Progenitor cell of endocrine pancreas (in vitro differentiated cells): ENCODE measurements at regions not wholly inside any gene's neighbourhood (a gene's known extent, or its start where the extent isn't known, plus 50 kb on each side); places are given as distances from the start of the nearest gene placed in this dataset.

Source experiments
- DNase-seq: peaks from one replicate; pipeline ENCODE4 v3.0.0; 2021; ENCODE audit warnings: low spot score; ENCODE audit not compliant: unreplicated experiment
- H3K27ac Mint-ChIP-seq: 2 replicates; pipeline ENCODE4 v1.8.0; 2021; ENCODE audit warnings: mild to moderate bottlenecking, moderate library complexity, mixed read lengths
- H3K27me3 Mint-ChIP-seq: 2 replicates; pipeline ENCODE4 v1.8.0; 2021; ENCODE audit warnings: mixed read lengths
- H3K36me3 Mint-ChIP-seq: 2 replicates; pipeline ENCODE4 v1.8.0; 2022; ENCODE audit warnings: mixed read lengths; ENCODE audit not compliant: insufficient read depth
- H3K4me1 Mint-ChIP-seq: 2 replicates; pipeline ENCODE4 v1.8.0; 2021; ENCODE audit warnings: low read depth, mixed read lengths
- H3K4me3 Mint-ChIP-seq: 2 replicates; pipeline ENCODE4 v1.8.0; 2021; ENCODE audit warnings: low read depth, mild to moderate bottlenecking, moderate library complexity, mixed read lengths
- H3K9me3 Mint-ChIP-seq: 2 replicates; pipeline ENCODE4 v1.8.0; 2021; ENCODE audit warnings: low read depth, mixed read lengths
- TF ChIP-seq, protein P1 (sequence below): fragments of 200-600 bp; sonication (generic); IDR thresholded peaks from one replicate; pipeline ENCODE4 v1.5.0; 2021; ENCODE audit warnings: antibody characterized with exemption, mild to moderate bottlenecking; ENCODE audit not compliant: unreplicated experiment

DNA sequence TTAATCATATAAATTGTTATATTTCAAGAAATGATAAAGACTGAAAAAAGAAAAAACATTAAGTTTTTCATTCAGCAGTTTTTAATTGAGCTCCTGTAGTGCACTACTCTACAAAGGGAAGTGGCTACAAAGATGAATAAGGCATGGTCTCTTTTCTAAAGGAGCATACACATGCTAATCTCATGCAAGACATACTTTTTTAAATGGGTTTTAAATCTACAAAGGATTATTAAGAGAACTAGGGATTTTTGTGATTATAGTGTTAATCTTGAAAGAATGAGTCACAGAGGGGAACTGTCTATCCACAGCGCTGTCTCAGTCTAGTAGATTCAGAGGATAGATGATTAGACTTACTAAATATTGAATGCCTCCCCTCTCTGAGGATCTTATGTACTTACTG, 1722.2 kb downstream of the RPA4 start:
- no peak overlapping the region for H3K27ac Mint-ChIP-seq
- H3K4me1 Mint-ChIP-seq, result peaks cover 18% of the 10 kb centered on the region
- no peaks in the 10 kb centered on the region for H3K9me3 Mint-ChIP-seq
- H3K36me3 Mint-ChIP-seq, result peaks cover 2% of the 10 kb centered on the region
- TF ChIP-seq, protein P1, sequence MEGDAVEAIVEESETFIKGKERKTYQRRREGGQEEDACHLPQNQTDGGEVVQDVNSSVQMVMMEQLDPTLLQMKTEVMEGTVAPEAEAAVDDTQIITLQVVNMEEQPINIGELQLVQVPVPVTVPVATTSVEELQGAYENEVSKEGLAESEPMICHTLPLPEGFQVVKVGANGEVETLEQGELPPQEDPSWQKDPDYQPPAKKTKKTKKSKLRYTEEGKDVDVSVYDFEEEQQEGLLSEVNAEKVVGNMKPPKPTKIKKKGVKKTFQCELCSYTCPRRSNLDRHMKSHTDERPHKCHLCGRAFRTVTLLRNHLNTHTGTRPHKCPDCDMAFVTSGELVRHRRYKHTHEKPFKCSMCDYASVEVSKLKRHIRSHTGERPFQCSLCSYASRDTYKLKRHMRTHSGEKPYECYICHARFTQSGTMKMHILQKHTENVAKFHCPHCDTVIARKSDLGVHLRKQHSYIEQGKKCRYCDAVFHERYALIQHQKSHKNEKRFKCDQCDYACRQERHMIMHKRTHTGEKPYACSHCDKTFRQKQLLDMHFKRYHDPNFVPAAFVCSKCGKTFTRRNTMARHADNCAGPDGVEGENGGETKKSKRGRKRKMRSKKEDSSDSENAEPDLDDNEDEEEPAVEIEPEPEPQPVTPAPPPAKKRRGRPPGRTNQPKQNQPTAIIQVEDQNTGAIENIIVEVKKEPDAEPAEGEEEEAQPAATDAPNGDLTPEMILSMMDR, result no peak
- no peak overlapping the region for H3K4me3 Mint-ChIP-seq
- H3K27me3 Mint-ChIP-seq, result no peaks in the 10 kb centered on the region
- no peak for DNase-seq

DNA sequence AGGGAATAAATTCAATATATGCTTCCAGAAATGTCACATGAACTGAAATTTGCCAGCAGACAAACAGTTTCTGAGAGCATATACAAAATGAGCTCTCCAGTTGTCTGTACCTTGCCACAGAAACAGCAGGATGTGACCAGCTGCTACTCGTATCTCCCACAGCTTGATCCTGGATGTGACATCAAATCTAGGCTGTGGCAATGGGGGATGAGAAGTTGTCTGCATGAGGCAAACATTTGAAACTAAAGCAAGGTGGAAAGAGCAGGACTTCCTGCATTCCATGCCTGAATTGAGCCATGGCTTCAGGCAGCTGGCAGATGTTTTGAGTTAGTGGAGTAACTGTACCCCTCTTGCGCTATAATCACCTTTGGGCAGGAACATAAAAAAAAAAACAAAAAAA, 1724.0 kb downstream of the RPA4 start:
- TF ChIP-seq, protein P1, result no peak
- no peak for DNase-seq
- H3K4me3 Mint-ChIP-seq, result no peak overlapping the region
- H3K27ac Mint-ChIP-seq, result no peak overlapping the region
- H3K36me3 Mint-ChIP-seq, result no peaks in the 10 kb centered on the region
- H3K27me3 Mint-ChIP-seq, result no peaks in the 10 kb centered on the region
- H3K9me3 Mint-ChIP-seq, result no peaks in the 10 kb centered on the region
- peaks cover 21% of the 10 kb centered on the region for H3K4me1 Mint-ChIP-seq

DNA sequence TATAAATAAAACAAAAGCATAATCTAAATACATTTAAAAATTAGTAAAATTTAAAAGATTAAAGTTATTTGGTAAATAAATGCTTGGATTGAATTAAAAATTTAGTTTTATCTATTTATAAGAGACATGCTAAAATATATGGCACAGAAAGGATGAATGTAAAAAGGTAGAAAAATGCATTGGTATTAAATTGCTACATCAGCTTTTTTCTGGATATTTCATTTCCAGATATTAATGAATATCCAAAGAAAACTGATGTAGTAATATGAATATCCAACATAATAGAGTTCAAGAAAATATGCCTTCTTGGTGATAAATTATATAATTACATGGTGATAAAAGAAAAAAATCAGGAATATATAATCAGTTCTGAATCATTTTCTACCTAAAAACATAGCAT, 1743.9 kb downstream of the RPA4 start:
- Mint-ChIP-seq H3K36me3 (peaks cover 8% of the 10 kb centered on the region), H3K27ac (no peak overlapping the region), H3K27me3 (no peaks in the 10 kb centered on the region), H3K9me3 (peaks cover 4% of the 10 kb centered on the region), H3K4me3 (no peak overlapping the region), H3K4me1 (no peaks in the 10 kb centered on the region)
- no peak for DNase-seq
- TF ChIP-seq, protein P1, result no peak

DNA sequence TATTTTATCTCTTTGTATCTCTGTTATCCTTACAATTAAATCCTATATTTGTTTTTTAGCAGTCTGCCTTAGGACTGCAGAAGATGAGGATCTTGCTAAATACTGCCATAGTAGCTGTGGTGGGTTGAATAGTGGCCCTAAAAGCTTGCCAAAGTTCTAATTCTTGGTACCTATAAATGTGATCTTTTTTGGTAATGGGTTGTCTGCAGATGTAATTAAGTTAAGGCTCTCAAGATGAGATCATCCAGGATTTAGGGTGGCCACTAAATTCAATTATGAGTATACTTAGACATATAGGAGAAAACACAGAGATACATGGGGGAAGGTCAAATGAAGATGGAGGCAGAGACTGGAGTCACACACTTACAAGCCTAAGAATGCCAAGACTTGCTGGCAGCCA, 1753.7 kb downstream of the RPA4 start:
- no peaks in the 10 kb centered on the region for H3K27me3 Mint-ChIP-seq
- TF ChIP-seq, protein P1, result no peak
- H3K4me3 Mint-ChIP-seq, result no peak overlapping the region
- H3K9me3 Mint-ChIP-seq, result peaks cover 39% of the 10 kb centered on the region
- H3K4me1 Mint-ChIP-seq, result no peaks in the 10 kb centered on the region
- H3K36me3 Mint-ChIP-seq, result peaks cover 10% of the 10 kb centered on the region
- DNase-seq, result no peak
- H3K27ac Mint-ChIP-seq, result no peak overlapping the region

DNA sequence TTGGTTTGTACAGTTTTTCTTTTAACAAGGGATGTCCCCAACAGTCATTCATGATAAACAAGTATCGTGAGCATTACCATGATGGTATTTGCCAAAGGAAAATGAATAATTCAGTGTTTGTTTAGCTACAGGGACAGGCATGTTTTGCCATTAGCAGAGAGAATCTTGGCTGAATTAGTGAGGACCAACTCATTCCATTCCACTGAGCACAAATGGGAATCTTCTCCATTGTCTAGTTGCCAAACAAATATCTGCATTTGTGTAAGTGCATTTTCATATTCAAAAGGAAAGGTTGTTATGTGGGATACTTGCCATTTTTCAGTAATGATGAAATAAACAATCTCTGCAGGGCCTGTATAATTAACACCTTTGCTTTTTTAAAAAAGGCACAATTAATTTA, 1762.6 kb downstream of the RPA4 start:
- Mint-ChIP-seq H3K9me3 (no peaks in the 10 kb centered on the region), H3K27ac (no peak overlapping the region), H3K27me3 (no peaks in the 10 kb centered on the region), H3K4me3 (no peak overlapping the region), H3K36me3 (no peaks in the 10 kb centered on the region), H3K4me1 (peaks cover 10% of the 10 kb centered on the region)
- DNase-seq, result no peak
- TF ChIP-seq, protein P1, result no peak
